ENCODE measurements at regions not wholly inside any gene's neighbourhood (a gene's known extent, or its start where the extent isn't known, plus 50 kb on each side); places are given as distances from the start of the nearest gene placed in this dataset.

GRCh38 chr5:89816038-89816437, 593.5 kb downstream of the CETN3 start:
- TF ChIP-seq EZH2phosphoT487 (IDR thresholded peaks at IDR 0.05; ENCODE audit: borderline replicate concordance, low read length) (no peak), CTCF (conservative IDR thresholded peaks at IDR 0.05; ENCODE audit: low read depth, low read length) (no peak)

Measured in PC-3 (cell line).